Liver (tissue), 8 donors: ENCODE measurements at regions not wholly inside any gene's neighbourhood (a gene's known extent, or its start where the extent isn't known, plus 50 kb on each side); places are given as distances from the start of the nearest gene placed in this dataset.

Experiments
- DNase-seq: peaks from one replicate; pipeline ENCODE4 v3.0.0-alpha.2; 2017; ENCODE audit warnings: low spot score
- H3K27ac ChIP-seq, 2 donors: one replicate each; pipeline ENCODE4 v1.7.0; 2013; ENCODE audit warnings: inconsistent platforms in 2 of 2, low read length in 2 of 2, control low read depth in 1 of 2, low read depth in 1 of 2, mild to moderate bottlenecking in 1 of 2
- H3K27me3 ChIP-seq, 4 donors: one replicate each; pipeline versions ENCODE4 v1.6.1 to v1.7.0; 2013; ENCODE audit warnings: low read length in 3 of 4, inconsistent platforms in 1 of 4, mild to moderate bottlenecking in 1 of 4, moderate library complexity in 1 of 4; ENCODE audit not compliant: control insufficient read depth in 4 of 4, insufficient read depth in 4 of 4
- H3K36me3 ChIP-seq, 4 donors: one replicate each; pipeline versions ENCODE4 v1.6.1 to v1.7.0; 2013; ENCODE audit warnings: low read length in 3 of 4, mild to moderate bottlenecking in 3 of 4, low read depth in 1 of 4, moderate library complexity in 1 of 4; ENCODE audit not compliant: control insufficient read depth in 4 of 4, insufficient read depth in 3 of 4
- H3K4me1 ChIP-seq, 4 donors: one replicate each; pipeline versions ENCODE4 v1.6.1 to v1.7.0; 2013; ENCODE audit warnings: low read length in 3 of 4, mild to moderate bottlenecking in 3 of 4, moderate library complexity in 1 of 4; ENCODE audit not compliant: control insufficient read depth in 4 of 4, insufficient read depth in 4 of 4
- H3K4me3 ChIP-seq, 3 donors: one replicate each; pipeline versions ENCODE4 v1.6.1 to v1.7.0; 2013; ENCODE audit warnings: low read length in 3 of 3, control low read depth in 1 of 3, low read depth in 1 of 3, mild to moderate bottlenecking in 1 of 3
- H3K9ac ChIP-seq, 2 donors: one replicate each; pipeline ENCODE4 v1.7.0; 2013; ENCODE audit warnings: low read length in 2 of 2, mild to moderate bottlenecking in 2 of 2, moderate library complexity in 2 of 2, control low read depth in 1 of 2, low read depth in 1 of 2
- H3K9me3 ChIP-seq, 4 donors: one replicate each; pipeline versions ENCODE4 v1.6.1 to v1.7.0; 2013; ENCODE audit warnings: low read length in 3 of 4; ENCODE audit not compliant: control insufficient read depth in 4 of 4
- CTCF ChIP-seq: fragments of 150-350 bp; IDR thresholded peaks from 2 replicates; pipeline ENCODE4 v1.5.1; 2017; ENCODE audit warnings: improper control_type of control experiment, low read depth, low read length; ENCODE audit not compliant: missing input control
- EGR1 ChIP-seq, 2 donors: IDR thresholded peaks; 2 replicates each; pipeline ENCODE4 v1.6.1; 2016 to 2018; ENCODE audit warnings: antibody characterized with exemption in 2 of 2, low read depth in 2 of 2
- FOXA1 ChIP-seq: IDR thresholded peaks from 2 replicates; pipeline ENCODE4 v1.6.1; 2016; ENCODE audit warnings: antibody characterized with exemption
- FOXA2 ChIP-seq: IDR thresholded peaks from 2 replicates; pipeline ENCODE4 v1.6.1; 2016; ENCODE audit warnings: antibody characterized with exemption
- GABPA ChIP-seq, 2 donors: IDR thresholded peaks in 1 of 2; conservative IDR thresholded peaks in 1 of 2; 2 replicates each; pipeline ENCODE4 v1.6.1; 2016; ENCODE audit warnings: antibody characterized with exemption in 2 of 2, mild to moderate bottlenecking in 1 of 2, moderate library complexity in 1 of 2
- HNF4A ChIP-seq, 2 donors: conservative IDR thresholded peaks; 2 replicates each; pipeline ENCODE4 v1.6.1; 2016; ENCODE audit warnings: antibody characterized with exemption in 2 of 2, mild to moderate bottlenecking in 2 of 2
- HNF4G ChIP-seq: IDR thresholded peaks from 2 replicates; pipeline ENCODE4 v1.6.1; 2016; ENCODE audit warnings: antibody characterized with exemption
- JUND ChIP-seq, 2 donors: IDR thresholded peaks; 2 replicates each; pipeline ENCODE4 v1.6.1; 2016; ENCODE audit warnings: antibody characterized with exemption in 2 of 2
- MAX ChIP-seq: IDR thresholded peaks from 2 replicates; pipeline ENCODE4 v1.6.1; 2016; ENCODE audit warnings: antibody characterized with exemption
- NR2F2 ChIP-seq: IDR thresholded peaks from 2 replicates; pipeline ENCODE4 v1.6.1; 2016; ENCODE audit warnings: antibody characterized with exemption
- RAD21 ChIP-seq, 2 donors: IDR thresholded peaks; 2 replicates each; pipeline ENCODE4 v1.6.1; 2016; ENCODE audit warnings: antibody characterized with exemption in 2 of 2, mild to moderate bottlenecking in 2 of 2
- REST ChIP-seq: IDR thresholded peaks from 2 replicates; pipeline ENCODE4 v1.6.1; 2016; ENCODE audit warnings: antibody characterized with exemption, mild to moderate bottlenecking
- RXRA ChIP-seq, 2 donors: IDR thresholded peaks; 2 replicates each; pipeline ENCODE4 v1.6.1; 2017 to 2018; ENCODE audit warnings: antibody characterized with exemption in 2 of 2, mild to moderate bottlenecking in 1 of 2
- SP1 ChIP-seq: IDR thresholded peaks from 2 replicates; pipeline ENCODE4 v1.6.1; 2018; ENCODE audit warnings: antibody characterized with exemption, mild to moderate bottlenecking
- TAF1 ChIP-seq: conservative IDR thresholded peaks from 2 replicates; pipeline ENCODE4 v1.6.1; 2016; ENCODE audit warnings: antibody characterized with exemption, mild to moderate bottlenecking
- ZBTB33 ChIP-seq: IDR thresholded peaks from 2 replicates; pipeline ENCODE4 v1.6.1; 2016; ENCODE audit warnings: antibody characterized with exemption
- WGBS: extraction: QIAGEN DNeasy Blood & Tissue Kit; methylation state at CpG from one replicate; pipeline ENCODE4 v1.1.7; 2013; 5-methylcytosine and 5-hydroxymethylcytosine counted together
- TF ChIP-seq, protein P1 (sequence below): IDR thresholded peaks from 2 replicates; pipeline ENCODE4 v1.6.1; 2016; ENCODE audit warnings: antibody characterized with exemption
- donor health status: healthy.
- donor health status: healthy.
- donor health status: healthy.
- donor health status: healthy.
- donor health status: healthy.

DNA sequence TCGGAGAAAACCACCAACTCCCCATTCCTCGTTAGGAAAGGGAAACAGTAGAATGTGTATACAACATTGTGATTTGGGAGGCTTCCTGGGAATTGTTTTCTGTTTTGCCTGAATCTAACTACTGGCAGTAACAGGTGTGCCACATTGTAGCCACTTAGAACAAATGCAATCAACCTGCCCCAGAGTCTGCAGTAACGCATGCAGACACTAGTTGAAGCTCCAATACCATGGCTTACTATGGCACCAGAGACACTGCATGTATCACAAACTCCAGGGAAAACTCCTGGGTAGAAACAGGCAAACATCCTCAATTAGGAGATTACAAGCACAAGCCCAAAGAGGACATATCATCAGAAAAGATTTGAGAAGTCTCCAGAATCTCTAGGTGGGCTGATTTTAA lies 154.2 kb upstream of the NEIL3 start:
- TF ChIP-seq GABPA (IDR thresholded peaks at IDR 0.05 in 1 of 2, conservative IDR thresholded peaks at IDR 0.05 in 1 of 2) (no peak), RAD21 (IDR thresholded peaks at IDR 0.05) (no peak), HNF4G (no peak), SP1 (no peak), REST (no peak), CTCF (no peak), FOXA2 (no peak), FOXA1 (no peak), HNF4A (conservative IDR thresholded peaks at IDR 0.05) (no peak), JUND (IDR thresholded peaks at IDR 0.05) (no peak), RXRA (IDR thresholded peaks at IDR 0.05) (no peak), TAF1 (no peak), MAX (no peak), ZBTB33 (no peak), NR2F2 (no peak)
- TF ChIP-seq, protein P1, sequence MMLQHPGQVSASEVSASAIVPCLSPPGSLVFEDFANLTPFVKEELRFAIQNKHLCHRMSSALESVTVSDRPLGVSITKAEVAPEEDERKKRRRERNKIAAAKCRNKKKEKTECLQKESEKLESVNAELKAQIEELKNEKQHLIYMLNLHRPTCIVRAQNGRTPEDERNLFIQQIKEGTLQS = no peak

DNA sequence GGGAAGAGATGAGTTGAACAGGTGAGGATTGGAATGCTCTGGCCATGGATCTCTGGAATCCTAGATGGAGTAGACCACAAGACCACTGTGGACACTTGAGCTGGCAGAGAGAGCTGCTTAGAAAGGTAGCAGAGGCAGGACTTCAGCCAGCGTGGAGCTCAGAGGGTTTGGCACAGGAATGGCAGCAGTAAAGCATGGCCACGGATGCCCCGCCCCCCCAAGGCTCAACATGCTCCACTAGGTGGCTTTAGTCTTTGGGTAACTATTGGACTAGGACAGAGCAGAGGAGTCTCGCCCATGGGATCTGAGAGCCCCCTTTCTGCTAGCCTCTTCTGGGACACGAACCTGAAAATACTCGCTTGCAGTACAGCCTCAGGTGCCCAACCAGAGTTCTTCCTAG lies 150.1 kb upstream of the NEIL3 start:
- H3K9ac ChIP-seq = no peak overlapping the region
- no peaks in the 10 kb centered on the region for H3K9me3 ChIP-seq
- WGBS = 64% methylated on average over 6 of the region's 6 CpGs
- H3K4me1 ChIP-seq = no peaks in the 10 kb centered on the region
- TF ChIP-seq EGR1 (IDR thresholded peaks at IDR 0.05; ENCODE audit: low read depth in 2 of 2) (no peak), HNF4G (no peak), NR2F2 (no peak)
- DNase-seq = no peak
- no peak overlapping the region for H3K27ac ChIP-seq
- H3K27me3 ChIP-seq = no peaks in the 10 kb centered on the region
- H3K36me3 ChIP-seq = no peaks in the 10 kb centered on the region
- H3K4me3 ChIP-seq = no peak overlapping the region

More for the DNA sequence above, 154.2 kb upstream of the NEIL3 start:
- Histone ChIP-seq H3K27me3 (no peaks in the 10 kb centered on the region), H3K27ac (no peak overlapping the region), H3K4me1 (no peaks in the 10 kb centered on the region), H3K36me3 (no peaks in the 10 kb centered on the region), H3K9me3 (no peaks in the 10 kb centered on the region), H3K4me3 (no peak overlapping the region), H3K9ac (no peak overlapping the region)
- 72% methylated on average over 3 of the region's 3 CpGs for WGBS
- DNase-seq = no peak
